HepG2 (cell line): ENCODE measurements at regions not wholly inside any gene's neighbourhood (a gene's known extent, or its start where the extent isn't known, plus 50 kb on each side); places are given as distances from the start of the nearest gene placed in this dataset.

Source experiments
- ADNP ChIP-seq: sonication (generic); formaldehyde crosslinking; IDR thresholded peaks from 2 replicates; pipeline ENCODE4 v1.4.0; 2020; ENCODE audit warnings: missing genetic modification reagents
- BCLAF1 ChIP-seq: fragments of 450-650 bp; IDR thresholded peaks from 2 replicates; pipeline ENCODE4 v1.6.1; 2017; ENCODE audit warnings: mild to moderate bottlenecking
- CEBPB ChIP-seq: IDR thresholded peaks from 2 replicates; pipeline ENCODE4 v1.6.1; 2011; ENCODE audit warnings: low read depth, low read length, improper control_type of control experiment, borderline replicate concordance
- HOXA5 ChIP-seq: sonication (generic); formaldehyde crosslinking; IDR thresholded peaks from 2 replicates; pipeline ENCODE4 v1.4.0; 2020; ENCODE audit warnings: missing genetic modification reagents
- JUNB ChIP-seq: sonication (generic); formaldehyde crosslinking; IDR thresholded peaks from 2 replicates; pipeline ENCODE4 v1.8.0; 2022; ENCODE audit warnings: missing genetic modification reagents, mild to moderate bottlenecking, borderline replicate concordance
- NFE2L2 ChIP-seq: fragments of 150-350 bp; IDR thresholded peaks from 2 replicates; pipeline ENCODE4 v1.6.1; 2014; ENCODE audit warnings: low read length
- NFIB ChIP-seq: sonication (generic); formaldehyde crosslinking; IDR thresholded peaks from 2 replicates; pipeline ENCODE4 v1.9.0; 2021; ENCODE audit warnings: missing genetic modification reagents, mild to moderate bottlenecking, borderline replicate concordance
- PHB2 ChIP-seq: fragments of 450-650 bp; IDR thresholded peaks from 2 replicates; pipeline ENCODE4 v1.6.1; 2018; ENCODE audit not compliant: partially characterized antibody
- RBFOX2 ChIP-seq: fragments of 200-400 bp; formaldehyde crosslinking; IDR thresholded peaks from 2 replicates; pipeline ENCODE4 v1.6.1; 2017; ENCODE audit warnings: low read depth, mild to moderate bottlenecking, low read length
- TBL1XR1 ChIP-seq: fragments of 150-350 bp; IDR thresholded peaks from 2 replicates; pipeline ENCODE4 v1.6.1; 2014; ENCODE audit warnings: borderline replicate concordance, low read length; ENCODE audit not compliant: partially characterized antibody
- ZBTB20 ChIP-seq: sonication (generic); formaldehyde crosslinking; IDR thresholded peaks from 2 replicates; pipeline ENCODE4 v1.8.1; 2023; ENCODE audit warnings: missing genetic modification reagents, low read depth, mild to moderate bottlenecking, borderline replicate concordance
- ZNF121 ChIP-seq: sonication (generic); formaldehyde crosslinking; IDR thresholded peaks from 2 replicates; pipeline ENCODE4 v1.5.0; 2020; ENCODE audit warnings: mild to moderate bottlenecking, missing genetic modification reagents
- ZNF205 ChIP-seq: IDR thresholded peaks from 2 replicates; pipeline ENCODE4 v1.6.1; 2018; ENCODE audit warnings: missing biosample characterization, missing genetic modification reagents
- ZNF230 ChIP-seq: sonication (generic); formaldehyde crosslinking; IDR thresholded peaks from 2 replicates; pipeline ENCODE4 v1.4.0; 2020; ENCODE audit warnings: mild to moderate bottlenecking, missing genetic modification reagents
- ZNF557 ChIP-seq: sonication (generic); formaldehyde crosslinking; IDR thresholded peaks from 2 replicates; pipeline ENCODE4 v1.4.0; 2020; ENCODE audit warnings: missing genetic modification reagents
- ZNF580 ChIP-seq: IDR thresholded peaks from 2 replicates; pipeline ENCODE4 v1.6.1; 2016; ENCODE audit warnings: low read depth, borderline replicate concordance
- ZNF709 ChIP-seq: sonication (generic); formaldehyde crosslinking; IDR thresholded peaks from 2 replicates; pipeline ENCODE4 v1.5.0; 2020; ENCODE audit warnings: mild to moderate bottlenecking, missing genetic modification reagents
- ZNF766 ChIP-seq: sonication (generic); formaldehyde crosslinking; IDR thresholded peaks from 2 replicates; pipeline ENCODE4 v1.5.0; 2020; ENCODE audit warnings: missing genetic modification reagents, borderline replicate concordance
- TF ChIP-seq, protein P1 (sequence below): sonication (generic); formaldehyde crosslinking; IDR thresholded peaks from 2 replicates; pipeline ENCODE4 v1.8.0; 2022; ENCODE audit warnings: mild to moderate bottlenecking, missing genetic modification reagents, moderate library complexity
- TF ChIP-seq, protein P2 (sequence below): sonication (generic); formaldehyde crosslinking; conservative IDR thresholded peaks from 2 replicates; pipeline ENCODE4 v1.8.1; 2023; ENCODE audit warnings: missing genetic modification reagents
- TF ChIP-seq, protein P3 (sequence below): sonication (generic); formaldehyde crosslinking; IDR thresholded peaks from 2 replicates; pipeline ENCODE4 v1.4.0; 2020; ENCODE audit warnings: missing genetic modification reagents

DNA sequence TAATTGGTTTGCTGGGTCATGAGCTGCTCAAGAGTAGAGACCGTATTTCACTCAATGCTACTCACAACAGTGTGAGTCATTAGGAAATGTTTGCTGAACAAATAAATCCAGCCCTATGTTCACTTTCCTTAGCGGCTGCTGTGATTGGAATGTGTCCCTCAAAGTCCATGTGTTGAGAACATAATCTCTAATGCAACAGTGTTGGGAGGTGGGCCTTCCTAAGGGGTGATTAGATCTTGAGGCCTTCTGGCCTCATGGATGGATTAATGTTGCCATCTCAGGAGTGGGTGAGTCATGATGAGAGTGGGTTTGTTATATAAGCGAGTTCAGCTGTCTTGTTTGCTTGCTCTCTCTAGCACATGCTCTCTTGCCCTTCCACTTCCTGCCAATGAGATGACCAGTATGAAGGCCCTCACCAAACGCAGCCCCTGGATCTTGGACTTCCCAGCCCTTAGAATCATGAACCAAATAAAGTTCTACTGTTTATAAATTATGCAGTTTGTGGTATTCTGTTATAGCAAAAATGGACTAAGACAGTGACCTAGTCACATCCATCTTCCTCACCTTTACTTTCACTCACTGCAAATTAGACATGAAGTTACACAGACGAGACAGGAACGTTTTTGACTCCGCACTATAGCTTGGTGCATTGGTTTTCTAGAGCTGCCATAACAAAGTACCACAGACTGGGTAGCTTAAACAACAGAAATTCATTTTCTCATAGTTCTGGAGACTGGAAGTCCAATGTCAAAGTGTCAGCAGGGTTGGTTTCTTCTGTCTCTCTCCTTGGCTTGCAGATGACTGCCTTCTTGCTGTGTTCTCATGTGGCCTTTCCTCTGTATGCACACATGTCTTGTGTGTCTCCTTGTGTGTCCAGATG lies 50.9 kb upstream of the FAM169A start (continued):
- no peak for TF ChIP-seq BCLAF1
- TF ChIP-seq ZNF557: no peak; the same call in none of the 2 replicates
- peak; percentile 83; the same call in 1 of the 2 replicates for TF ChIP-seq ZNF580 (CRISPR knock-in tag)
- peak; percentile 34; the same call in 1 of the 2 replicates for TF ChIP-seq CEBPB
- peak; percentile 73 for TF ChIP-seq TBL1XR1
- peak; percentile 84; the same call in 1 of the 2 replicates for TF ChIP-seq ZNF205 (CRISPR knock-in tag)
- no peak for TF ChIP-seq ZNF230
- TF ChIP-seq NFIB (CRISPR knock-in tag): no peak
- TF ChIP-seq JUNB (CRISPR knock-in tag): peak; percentile 97
- peak; percentile 76; the same call in 1 of the 2 replicates for TF ChIP-seq ZBTB20 (CRISPR knock-in tag)
- no peak for TF ChIP-seq RBFOX2
- TF ChIP-seq ZNF766 (CRISPR knock-in tag): peak; percentile 70; the same call in 1 of the 2 replicates
- TF ChIP-seq, protein P1, sequence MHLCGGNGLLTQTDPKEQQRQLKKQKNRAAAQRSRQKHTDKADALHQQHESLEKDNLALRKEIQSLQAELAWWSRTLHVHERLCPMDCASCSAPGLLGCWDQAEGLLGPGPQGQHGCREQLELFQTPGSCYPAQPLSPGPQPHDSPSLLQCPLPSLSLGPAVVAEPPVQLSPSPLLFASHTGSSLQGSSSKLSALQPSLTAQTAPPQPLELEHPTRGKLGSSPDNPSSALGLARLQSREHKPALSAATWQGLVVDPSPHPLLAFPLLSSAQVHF (CRISPR knock-in tag): no peak
- TF ChIP-seq PHB2: no peak
- peak; percentile 8; the same call in 1 of the 2 replicates for TF ChIP-seq ZNF121 (CRISPR knock-in tag)
- peak; percentile 13; the same call in 1 of the 2 replicates for TF ChIP-seq NFE2L2
- TF ChIP-seq, protein P2, sequence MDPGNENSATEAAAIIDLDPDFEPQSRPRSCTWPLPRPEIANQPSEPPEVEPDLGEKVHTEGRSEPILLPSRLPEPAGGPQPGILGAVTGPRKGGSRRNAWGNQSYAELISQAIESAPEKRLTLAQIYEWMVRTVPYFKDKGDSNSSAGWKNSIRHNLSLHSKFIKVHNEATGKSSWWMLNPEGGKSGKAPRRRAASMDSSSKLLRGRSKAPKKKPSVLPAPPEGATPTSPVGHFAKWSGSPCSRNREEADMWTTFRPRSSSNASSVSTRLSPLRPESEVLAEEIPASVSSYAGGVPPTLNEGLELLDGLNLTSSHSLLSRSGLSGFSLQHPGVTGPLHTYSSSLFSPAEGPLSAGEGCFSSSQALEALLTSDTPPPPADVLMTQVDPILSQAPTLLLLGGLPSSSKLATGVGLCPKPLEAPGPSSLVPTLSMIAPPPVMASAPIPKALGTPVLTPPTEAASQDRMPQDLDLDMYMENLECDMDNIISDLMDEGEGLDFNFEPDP (CRISPR knock-in tag): 0 out of 2 replicates have a peak, but pooled peaks have one; percentile 4
- peak; percentile 85 for TF ChIP-seq HOXA5 (CRISPR knock-in tag)
- TF ChIP-seq, protein P3, sequence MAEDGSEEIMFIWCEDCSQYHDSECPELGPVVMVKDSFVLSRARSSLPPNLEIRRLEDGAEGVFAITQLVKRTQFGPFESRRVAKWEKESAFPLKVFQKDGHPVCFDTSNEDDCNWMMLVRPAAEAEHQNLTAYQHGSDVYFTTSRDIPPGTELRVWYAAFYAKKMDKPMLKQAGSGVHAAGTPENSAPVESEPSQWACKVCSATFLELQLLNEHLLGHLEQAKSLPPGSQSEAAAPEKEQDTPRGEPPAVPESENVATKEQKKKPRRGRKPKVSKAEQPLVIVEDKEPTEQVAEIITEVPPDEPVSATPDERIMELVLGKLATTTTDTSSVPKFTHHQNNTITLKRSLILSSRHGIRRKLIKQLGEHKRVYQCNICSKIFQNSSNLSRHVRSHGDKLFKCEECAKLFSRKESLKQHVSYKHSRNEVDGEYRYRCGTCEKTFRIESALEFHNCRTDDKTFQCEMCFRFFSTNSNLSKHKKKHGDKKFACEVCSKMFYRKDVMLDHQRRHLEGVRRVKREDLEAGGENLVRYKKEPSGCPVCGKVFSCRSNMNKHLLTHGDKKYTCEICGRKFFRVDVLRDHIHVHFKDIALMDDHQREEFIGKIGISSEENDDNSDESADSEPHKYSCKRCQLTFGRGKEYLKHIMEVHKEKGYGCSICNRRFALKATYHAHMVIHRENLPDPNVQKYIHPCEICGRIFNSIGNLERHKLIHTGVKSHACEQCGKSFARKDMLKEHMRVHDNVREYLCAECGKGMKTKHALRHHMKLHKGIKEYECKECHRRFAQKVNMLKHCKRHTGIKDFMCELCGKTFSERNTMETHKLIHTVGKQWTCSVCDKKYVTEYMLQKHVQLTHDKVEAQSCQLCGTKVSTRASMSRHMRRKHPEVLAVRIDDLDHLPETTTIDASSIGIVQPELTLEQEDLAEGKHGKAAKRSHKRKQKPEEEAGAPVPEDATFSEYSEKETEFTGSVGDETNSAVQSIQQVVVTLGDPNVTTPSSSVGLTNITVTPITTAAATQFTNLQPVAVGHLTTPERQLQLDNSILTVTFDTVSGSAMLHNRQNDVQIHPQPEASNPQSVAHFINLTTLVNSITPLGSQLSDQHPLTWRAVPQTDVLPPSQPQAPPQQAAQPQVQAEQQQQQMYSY: no peak
- TF ChIP-seq ADNP (CRISPR knock-in tag): peak; percentile 68; the same call in 1 of the 2 replicates
- peak; percentile 78 for TF ChIP-seq ZNF709 (CRISPR knock-in tag)
